CD8-positive, alpha-beta memory T cell (primary cell): ENCODE measurements at regions not wholly inside any gene's neighbourhood (a gene's known extent, or its start where the extent isn't known, plus 50 kb on each side); places are given as distances from the start of the nearest gene placed in this dataset.

ENCODE experiments used
- CTCF ChIA-PET: fragments of 350-600 bp; sonication (Branson Sonifier 250); formaldehyde crosslinking; loops from one replicate; lab custom pipeline; 2021; ENCODE audit warnings: antibody characterized with exemption; lab: Charles Lee
- POLR2A ChIA-PET: fragments of 350-600 bp; sonication (Branson Sonifier 250); formaldehyde crosslinking; loops from one replicate; lab custom pipeline; 2021; ENCODE audit warnings: antibody characterized with exemption; lab: Charles Lee
- DNase-seq, 5 donors: peaks; one replicate each; pipeline versions ENCODE4 v3.0.0 to v3.0.0-alpha.2; 2020 to 2022; ENCODE audit warnings: mixed read lengths in 1 of 5
- H3K27ac ChIP-seq: one replicate; pipeline ENCODE4 v1.7.0; 2013; ENCODE audit warnings: low read depth, mild to moderate bottlenecking, low read length, moderate library complexity
- H3K27me3 ChIP-seq: 2 replicates; pipeline ENCODE4 v1.7.0; 2013; ENCODE audit warnings: low read length, mild to moderate bottlenecking; ENCODE audit not compliant: insufficient read depth, poor library complexity, severe bottlenecking
- H3K36me3 ChIP-seq: 2 replicates; pipeline ENCODE4 v1.7.0; 2013; ENCODE audit warnings: mild to moderate bottlenecking, low read length, moderate library complexity; ENCODE audit not compliant: insufficient read depth
- H3K4me1 ChIP-seq: 2 replicates; pipeline ENCODE4 v1.7.0; 2013; ENCODE audit warnings: mild to moderate bottlenecking, low read length, moderate library complexity; ENCODE audit not compliant: insufficient read depth
- H3K4me3 ChIP-seq: 2 replicates; pipeline ENCODE4 v1.7.0; 2013; ENCODE audit warnings: mild to moderate bottlenecking, low read length
- H3K9me3 ChIP-seq: 2 replicates; pipeline ENCODE4 v1.7.0; 2013; ENCODE audit warnings: mild to moderate bottlenecking, low read length
- H3K27ac Mint-ChIP-seq, 8 donors: one replicate each; pipeline ENCODE4 v1.8.0; 2020 to 2021; ENCODE audit warnings: mixed read lengths in 8 of 8, mild to moderate bottlenecking in 6 of 8, inconsistent platforms in 3 of 8, moderate library complexity in 3 of 8
- H3K27me3 Mint-ChIP-seq, 2 donors: one replicate each; pipeline ENCODE4 v1.8.0; 2020 to 2021; ENCODE audit warnings: mixed read lengths in 2 of 2, mild to moderate bottlenecking in 1 of 2, moderate library complexity in 1 of 2
- H3K36me3 Mint-ChIP-seq, 3 donors: one replicate each; pipeline ENCODE4 v1.8.0; 2020 to 2021; ENCODE audit warnings: mixed read lengths in 3 of 3, inconsistent platforms in 1 of 3, mild to moderate bottlenecking in 1 of 3
- H3K4me1 Mint-ChIP-seq, 3 donors: one replicate each; pipeline ENCODE4 v1.8.0; 2020 to 2021; ENCODE audit warnings: mixed read lengths in 3 of 3, inconsistent platforms in 1 of 3, mild to moderate bottlenecking in 1 of 3
- H3K4me3 Mint-ChIP-seq, 7 donors: one replicate each; pipeline ENCODE4 v1.8.0; 2020 to 2021; ENCODE audit warnings: mixed read lengths in 7 of 7, mild to moderate bottlenecking in 6 of 7, moderate library complexity in 4 of 7, inconsistent platforms in 2 of 7
- H3K9me3 Mint-ChIP-seq, 5 donors: one replicate each; pipeline ENCODE4 v1.8.0; 2020 to 2022; ENCODE audit warnings: mixed read lengths in 5 of 5, mild to moderate bottlenecking in 3 of 5, moderate library complexity in 2 of 5, inconsistent platforms in 1 of 5

GRCh38 chr3:42037318-42037945, 53.7 kb upstream of the TRAK1 start:
- Histone ChIP-seq H3K36me3 (no peaks in the 10 kb centered on the region), H3K27me3 (no peaks in the 10 kb centered on the region), H3K9me3 (no peaks in the 10 kb centered on the region), H3K4me3 (no peak overlapping the region), H3K27ac (no peak overlapping the region), H3K4me1 (no peaks in the 10 kb centered on the region)
- Mint-ChIP-seq H3K4me1 (peaks cover 27 to 42% (median 29%) of the 10 kb centered on the region in 3 donors), H3K27me3 (no peaks in the 10 kb centered on the region), H3K36me3 (peaks cover 0 to 23% (median 19%) of the 10 kb centered on the region in 3 donors), H3K4me3 (no peak overlapping the region), H3K9me3 (no peaks in the 10 kb centered on the region), H3K27ac (peak overlapping the region in 2 of 8 donors; percentile 24 to 71)
- no peak for DNase-seq
- ChIA-PET CTCF (no interaction called here), POLR2A (no interaction called here)

GRCh38 chr3:42036483-42036823, 54.7 kb upstream of the TRAK1 start:
- peak overlapping the region in 3 of 8 donors; percentile 19 to 71 (median 20) for H3K27ac Mint-ChIP-seq
- H3K4me3 Mint-ChIP-seq = no peak overlapping the region
- Histone ChIP-seq H3K4me3 (no peak overlapping the region), H3K4me1 (no peaks in the 10 kb centered on the region), H3K27me3 (no peaks in the 10 kb centered on the region), H3K27ac (peak overlapping the region; percentile 20), H3K9me3 (no peaks in the 10 kb centered on the region), H3K36me3 (no peaks in the 10 kb centered on the region)
- ChIA-PET CTCF (no interaction called here), POLR2A (no interaction called here)
- no peaks in the 10 kb centered on the region for H3K9me3 Mint-ChIP-seq
- H3K36me3 Mint-ChIP-seq = peaks cover 0 to 23% (median 19%) of the 10 kb centered on the region in 3 donors
- H3K27me3 Mint-ChIP-seq = no peaks in the 10 kb centered on the region
- peaks cover 29 to 49% (median 38%) of the 10 kb centered on the region in 3 donors for H3K4me1 Mint-ChIP-seq
- no peak for DNase-seq

DNA sequence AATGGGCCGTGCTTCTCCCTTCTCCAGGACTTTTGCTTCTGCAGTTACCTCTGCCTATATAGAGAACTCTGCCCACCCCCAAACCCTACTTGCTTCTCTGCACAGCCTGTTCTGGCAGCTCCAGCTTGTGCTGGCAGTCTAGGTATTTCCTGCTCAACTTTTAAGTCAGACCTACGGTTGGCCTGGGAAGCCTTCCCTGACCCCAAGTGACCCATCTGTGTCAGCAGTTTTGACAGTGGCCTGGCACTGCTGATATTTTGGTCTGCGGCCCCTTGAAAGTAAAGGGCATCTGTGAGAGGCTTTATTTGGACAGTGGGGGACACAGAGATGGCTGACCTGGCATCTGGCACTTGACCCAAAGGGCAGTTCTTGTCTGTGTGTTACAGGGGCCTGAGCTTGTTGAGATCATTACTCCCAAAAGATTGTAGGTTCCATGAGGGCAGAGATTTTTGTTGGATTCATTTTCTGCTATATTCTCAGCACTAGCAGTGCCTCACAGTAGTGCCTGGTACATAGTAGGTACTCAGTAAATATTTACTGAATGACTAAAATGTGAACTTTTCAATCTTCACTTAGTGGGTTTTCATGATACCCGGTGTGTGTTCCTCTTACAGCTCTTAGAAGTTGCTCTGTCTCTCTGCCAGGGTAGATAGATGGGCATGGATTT, 55.2 kb upstream of the TRAK1 start:
- H3K27ac ChIP-seq = peak overlapping the region; percentile 20
- H3K9me3 ChIP-seq = no peaks in the 10 kb centered on the region
- H3K36me3 ChIP-seq = no peaks in the 10 kb centered on the region
- ChIA-PET CTCF (no interaction called here), POLR2A (no interaction called here)
- Mint-ChIP-seq H3K27ac (peak overlapping the region in 4 of 8 donors; percentile 10 to 71 (median 20)), H3K27me3 (no peaks in the 10 kb centered on the region), H3K36me3 (peaks cover 0 to 23% (median 19%) of the 10 kb centered on the region in 3 donors), H3K9me3 (no peaks in the 10 kb centered on the region), H3K4me3 (no peak overlapping the region), H3K4me1 (peaks cover 27 to 48% (median 38%) of the 10 kb centered on the region in 3 donors)
- DNase-seq = no peak
- H3K4me3 ChIP-seq = no peak overlapping the region
- H3K4me1 ChIP-seq = no peaks in the 10 kb centered on the region
- no peaks in the 10 kb centered on the region for H3K27me3 ChIP-seq

DNA sequence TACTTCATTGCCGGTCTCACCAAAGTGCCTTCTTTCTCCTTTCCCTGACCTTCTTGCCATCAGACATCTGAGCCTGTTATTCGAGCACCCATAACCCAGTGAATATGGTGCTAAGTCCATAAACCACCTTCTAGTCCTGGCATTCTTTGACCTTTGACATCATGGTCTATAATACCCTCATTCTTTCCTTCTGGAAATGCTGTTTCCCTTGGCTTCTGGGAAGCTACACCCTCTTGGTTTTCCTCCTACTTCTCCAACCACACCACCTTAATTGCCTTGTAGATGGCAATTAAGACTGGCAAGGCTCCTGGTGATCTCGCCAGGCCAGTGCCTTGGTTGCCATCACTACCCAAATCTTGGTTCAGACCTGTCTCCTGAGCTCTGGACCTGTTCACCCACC, 56.1 kb upstream of the TRAK1 start:
- Histone ChIP-seq H3K9me3 (no peaks in the 10 kb centered on the region), H3K4me3 (no peak overlapping the region), H3K27me3 (no peaks in the 10 kb centered on the region), H3K4me1 (no peaks in the 10 kb centered on the region), H3K36me3 (no peaks in the 10 kb centered on the region), H3K27ac (no peak overlapping the region)
- ChIA-PET CTCF (no interaction called here), POLR2A (no interaction called here)
- H3K27me3 Mint-ChIP-seq = no peaks in the 10 kb centered on the region
- H3K4me1 Mint-ChIP-seq = peaks cover 24 to 46% (median 38%) of the 10 kb centered on the region in 3 donors
- DNase-seq = no peak
- peak overlapping the region in 2 of 8 donors; percentile 3 to 61 for H3K27ac Mint-ChIP-seq
- H3K4me3 Mint-ChIP-seq = no peak overlapping the region
- H3K9me3 Mint-ChIP-seq = no peaks in the 10 kb centered on the region
- H3K36me3 Mint-ChIP-seq = peaks cover 0 to 23% (median 19%) of the 10 kb centered on the region in 3 donors

- Mint-ChIP-seq H3K4me3 (no peak overlapping the region), H3K4me1 (peaks cover 26 to 43% (median 42%) of the 10 kb centered on the region in 3 donors), H3K9me3 (no peaks in the 10 kb centered on the region), H3K27me3 (no peaks in the 10 kb centered on the region), H3K36me3 (peaks cover 0 to 21% (median 19%) of the 10 kb centered on the region in 3 donors), H3K27ac (peak overlapping the region in 3 of 8 donors; percentile 47 to 61 (median 52))
- DNase-seq = no peak
- H3K4me1 ChIP-seq = no peaks in the 10 kb centered on the region
- no peak overlapping the region for H3K4me3 ChIP-seq
- POLR2A ChIA-PET = no interaction called here
- CTCF ChIA-PET = no interaction called here
- H3K27me3 ChIP-seq = no peaks in the 10 kb centered on the region
- no peak overlapping the region for H3K27ac ChIP-seq
- no peaks in the 10 kb centered on the region for H3K9me3 ChIP-seq
- no peaks in the 10 kb centered on the region for H3K36me3 ChIP-seq
Measured at GRCh38 chr3:42033741-42034140, 57.4 kb upstream of the TRAK1 start.

DNA sequence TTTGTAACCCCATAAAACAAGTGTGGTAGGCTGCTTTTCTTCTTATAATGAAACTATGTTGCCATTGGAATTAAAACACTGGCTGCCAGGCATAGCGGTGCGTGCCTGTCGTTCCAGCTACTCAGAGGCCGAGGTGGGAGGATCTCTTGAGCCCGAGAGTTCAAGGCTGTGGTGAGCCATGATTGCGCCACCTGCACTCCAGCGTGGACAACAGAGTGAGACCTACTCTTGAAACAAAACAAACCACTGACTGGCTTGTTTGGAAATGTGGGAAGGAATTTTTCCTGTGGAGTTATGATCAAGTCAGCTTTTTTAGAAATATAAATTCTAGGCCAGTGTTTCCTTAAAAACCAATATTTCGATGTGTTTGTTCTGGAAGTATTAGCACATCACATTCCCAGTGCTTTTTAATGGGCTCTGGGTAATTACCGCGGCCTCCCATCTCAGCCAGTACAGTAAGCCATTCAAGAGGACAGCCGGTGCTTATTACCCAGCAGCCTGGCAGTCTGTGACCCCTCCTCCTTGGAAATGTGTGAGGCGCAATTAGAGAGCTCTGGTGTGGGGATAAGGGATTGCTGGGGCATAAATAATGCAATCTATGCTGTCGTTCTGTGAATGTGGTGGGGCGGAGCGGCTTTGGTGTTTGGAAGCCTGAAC, 58.3 kb upstream of the TRAK1 start:
- peak overlapping the region in 2 of 8 donors; percentile 13 to 15 for H3K27ac Mint-ChIP-seq
- peaks cover 0 to 21% (median 19%) of the 10 kb centered on the region in 3 donors for H3K36me3 Mint-ChIP-seq

GRCh38 chr3:42031808-42032480, 59.2 kb upstream of the TRAK1 start:
- CTCF ChIA-PET = no interaction called here
- no peaks in the 10 kb centered on the region for H3K4me1 ChIP-seq
- Mint-ChIP-seq H3K9me3 (no peaks in the 10 kb centered on the region), H3K36me3 (peaks cover 0 to 21% (median 15%) of the 10 kb centered on the region in 3 donors), H3K4me1 (peaks cover 27 to 43% (median 37%) of the 10 kb centered on the region in 3 donors), H3K4me3 (no peak overlapping the region), H3K27ac (peak overlapping the region in 2 of 8 donors; percentile 21 to 51), H3K27me3 (no peaks in the 10 kb centered on the region)
- POLR2A ChIA-PET = no interaction called here
- no peaks in the 10 kb centered on the region for H3K36me3 ChIP-seq
- no peaks in the 10 kb centered on the region for H3K9me3 ChIP-seq
- H3K4me3 ChIP-seq = no peak overlapping the region
- H3K27me3 ChIP-seq = no peaks in the 10 kb centered on the region
- H3K27ac ChIP-seq = no peak overlapping the region
- no peak for DNase-seq

More for the DNA sequence above, 58.3 kb upstream of the TRAK1 start:
- H3K36me3 ChIP-seq = no peaks in the 10 kb centered on the region
- no peak overlapping the region for H3K4me3 ChIP-seq
- no peaks in the 10 kb centered on the region for H3K9me3 ChIP-seq
- Mint-ChIP-seq H3K4me1 (peaks cover 32 to 47% (median 44%) of the 10 kb centered on the region in 3 donors), H3K4me3 (no peak overlapping the region), H3K27me3 (no peaks in the 10 kb centered on the region), H3K9me3 (no peaks in the 10 kb centered on the region)
- no peak overlapping the region for H3K27ac ChIP-seq
- H3K27me3 ChIP-seq = no peaks in the 10 kb centered on the region
- no peaks in the 10 kb centered on the region for H3K4me1 ChIP-seq
- ChIA-PET POLR2A (no interaction called here), CTCF (no interaction called here)
- no peak for DNase-seq
